ENCODE measurements at regions not wholly inside any gene's neighbourhood (a gene's known extent, or its start where the extent isn't known, plus 50 kb on each side); places are given as distances from the start of the nearest gene placed in this dataset.

- Histone ChIP-seq H3K9me3 (ENCODE audit: control insufficient read depth, insufficient read depth, low read depth, low read length) (no peaks in the 10 kb centered on the region), H3K27ac (ENCODE audit: extremely low read depth, low read depth, low read length) (no peak overlapping the region), H3K4me3 (ENCODE audit: low read depth, low read length) (no peak overlapping the region), H3K36me3 (ENCODE audit: control insufficient read depth in 2 of 2, insufficient read depth in 1 of 2, low read length in 2 of 2) (no peaks in the 10 kb centered on the region), H3K4me1 (ENCODE audit: control insufficient read depth, insufficient read depth, low read length) (no peaks in the 10 kb centered on the region)
- ChIA-PET POLR2A (no interaction called here), CTCF (no interaction called here)
- TF ChIP-seq ZNF488 (tag by site-specific recombination; IDR thresholded peaks at IDR 0.05) (no peak), ZNF558 (tag by site-specific recombination; IDR thresholded peaks at IDR 0.05) (no peak), ZNF121 (tag by site-specific recombination; IDR thresholded peaks at IDR 0.05) (no peak), ZNF398 (tag by site-specific recombination; IDR thresholded peaks at IDR 0.05) (no peak), ZNF701 (tag by site-specific recombination; IDR thresholded peaks at IDR 0.05) (no peak), INSM2 (tag by site-specific recombination; IDR thresholded peaks at IDR 0.05) (no peak), PRDM2 (tag by site-specific recombination; IDR thresholded peaks at IDR 0.05; ENCODE audit: borderline replicate concordance) (no peak), ZSCAN30 (tag by site-specific recombination; IDR thresholded peaks at IDR 0.05) (no peak), ZFHX2 (tag by site-specific recombination; conservative IDR thresholded peaks at IDR 0.05) (no peak), GLI4 (tag by site-specific recombination; IDR thresholded peaks at IDR 0.05) (no peak), HOXA7 (CRISPR knock-in tag; IDR thresholded peaks at IDR 0.05; ENCODE audit: borderline replicate concordance) (no peak), ZNF585B (tag by site-specific recombination; IDR thresholded peaks at IDR 0.05) (no peak), ZNF670 (tag by site-specific recombination; IDR thresholded peaks at IDR 0.05; ENCODE audit: low read depth) (no peak)
Measured at GRCh38 chr20:24733416-24733815, 215.7 kb upstream of the CST7 start.

- Histone ChIP-seq H3K4me3 (ENCODE audit: low read depth, low read length) (no peak overlapping the region), H3K9me3 (ENCODE audit: control insufficient read depth, insufficient read depth, low read depth, low read length) (no peaks in the 10 kb centered on the region), H3K36me3 (ENCODE audit: control insufficient read depth in 2 of 2, insufficient read depth in 1 of 2, low read length in 2 of 2) (no peaks in the 10 kb centered on the region), H3K4me1 (ENCODE audit: control insufficient read depth, insufficient read depth, low read length) (no peaks in the 10 kb centered on the region), H3K27ac (ENCODE audit: extremely low read depth, low read depth, low read length) (no peak overlapping the region)
- POLR2A ChIA-PET: no interaction called here
- CTCF ChIA-PET: interaction anchor here (0.5 kb wide), 1 partner anchor 121 kb away, joined by 3 read pairs; no protein-coding TSS in a partner anchor
- TF ChIP-seq ZNF10 (tag by site-specific recombination; IDR thresholded peaks at IDR 0.05): no peak
- TF ChIP-seq ZNF366 (tag by site-specific recombination; conservative IDR thresholded peaks at IDR 0.05): no peak
- no peak for TF ChIP-seq PATZ1 (tag by site-specific recombination; IDR thresholded peaks at IDR 0.05)
- no peak for TF ChIP-seq FEZF1 (tag by site-specific recombination; IDR thresholded peaks at IDR 0.05)
- TF ChIP-seq ZNF837 (tag by site-specific recombination; IDR thresholded peaks at IDR 0.05): no peak
- TF ChIP-seq ZNF501 (tag by site-specific recombination; IDR thresholded peaks at IDR 0.05): no peak
- no peak for TF ChIP-seq ZNF121 (tag by site-specific recombination; IDR thresholded peaks at IDR 0.05)
- no peak for TF ChIP-seq ZNF529 (tag by site-specific recombination; IDR thresholded peaks at IDR 0.05; ENCODE audit: insufficient replicate concordance)
- no peak for TF ChIP-seq ZNF155 (tag by site-specific recombination; IDR thresholded peaks at IDR 0.05)
- TF ChIP-seq ZNF610 (tag by site-specific recombination; IDR thresholded peaks at IDR 0.05; ENCODE audit: borderline replicate concordance): no peak
- TF ChIP-seq ZNF624 (tag by site-specific recombination; IDR thresholded peaks at IDR 0.05): no peak
- no peak for TF ChIP-seq ZNF660 (tag by site-specific recombination; IDR thresholded peaks at IDR 0.05)
- no peak for TF ChIP-seq ZBTB7A (tag by site-specific recombination; IDR thresholded peaks at IDR 0.05; ENCODE audit: low read depth)
Measured at GRCh38 chr20:24734139-24734538, 214.9 kb upstream of the CST7 start.
